ENCODE measurements at regions not wholly inside any gene's neighbourhood (a gene's known extent, or its start where the extent isn't known, plus 50 kb on each side); places are given as distances from the start of the nearest gene placed in this dataset.
"Not testable (repeated sequence)": the region's sequence is repeated elsewhere in the genome, so short reads cannot be mapped to it uniquely, and the experiment has no call there.

DNA sequence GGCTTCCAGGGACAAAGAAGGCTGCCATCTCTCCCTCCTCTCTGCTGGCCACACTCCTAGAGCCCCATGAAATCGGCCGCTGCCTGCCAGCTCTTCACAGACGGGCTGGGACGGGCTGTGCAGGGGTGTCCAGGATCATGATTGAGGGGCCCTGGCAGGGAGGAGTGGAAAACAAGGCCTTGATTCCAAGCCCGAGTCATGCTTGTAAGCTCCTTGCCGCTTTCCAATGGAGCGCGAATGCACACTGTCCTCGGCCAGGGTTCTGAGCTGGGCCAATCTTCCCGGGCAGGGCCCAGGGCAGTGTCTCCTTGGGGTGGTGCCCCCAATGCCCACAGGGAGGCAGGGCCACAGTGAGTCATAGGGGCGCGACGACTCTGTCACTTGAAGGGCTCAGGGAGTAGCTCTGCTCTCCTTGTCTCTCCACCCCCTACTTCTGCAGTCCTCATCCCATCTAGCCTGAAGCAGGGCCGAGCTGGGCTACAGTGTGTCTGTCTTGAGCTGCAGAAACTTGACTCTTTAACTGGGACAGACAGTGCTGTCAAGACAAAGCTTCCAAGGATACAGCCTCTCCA is 186.2 kb upstream of the SVIL start:
- no peak for DNase-seq

GRCh38 chr10:29816801-29817558 is 182.2 kb upstream of the SVIL start:
- DNase-seq, result no peak

- no peak for DNase-seq
These were observed 180.8 kb upstream of the SVIL start for GRCh38 chr10:29815572-29815971.

- peak; percentile 85 for DNase-seq
These were observed 177.1 kb upstream of the SVIL start for GRCh38 chr10:29811751-29812427.

DNA sequence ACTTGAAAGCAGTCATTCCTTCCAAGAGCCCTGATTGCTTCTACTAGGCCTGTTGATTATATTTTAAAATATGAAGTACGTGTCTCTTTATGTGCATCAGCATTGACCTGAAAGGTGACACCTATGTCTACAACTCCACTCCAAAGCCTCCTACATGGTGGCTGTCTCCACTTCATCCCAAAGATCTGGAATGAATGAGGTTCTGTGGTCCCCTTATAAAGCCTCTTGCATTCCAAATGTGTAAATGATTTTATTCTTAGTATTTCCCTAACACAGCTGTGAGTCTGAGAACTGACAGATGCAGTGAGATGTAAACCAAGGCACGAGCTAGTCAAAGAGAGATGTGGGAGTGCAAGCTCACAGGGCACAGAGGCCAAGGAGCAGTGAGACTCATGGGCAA is 176.0 kb upstream of the SVIL start:
- DNase-seq, result no peak

- not testable (repeated sequence) for DNase-seq
These were observed 175.5 kb upstream of the SVIL start for GRCh38 chr10:29810231-29810630.

GRCh38 chr10:29809383-29809782 is 174.6 kb upstream of the SVIL start:
- no peak for DNase-seq

DNA sequence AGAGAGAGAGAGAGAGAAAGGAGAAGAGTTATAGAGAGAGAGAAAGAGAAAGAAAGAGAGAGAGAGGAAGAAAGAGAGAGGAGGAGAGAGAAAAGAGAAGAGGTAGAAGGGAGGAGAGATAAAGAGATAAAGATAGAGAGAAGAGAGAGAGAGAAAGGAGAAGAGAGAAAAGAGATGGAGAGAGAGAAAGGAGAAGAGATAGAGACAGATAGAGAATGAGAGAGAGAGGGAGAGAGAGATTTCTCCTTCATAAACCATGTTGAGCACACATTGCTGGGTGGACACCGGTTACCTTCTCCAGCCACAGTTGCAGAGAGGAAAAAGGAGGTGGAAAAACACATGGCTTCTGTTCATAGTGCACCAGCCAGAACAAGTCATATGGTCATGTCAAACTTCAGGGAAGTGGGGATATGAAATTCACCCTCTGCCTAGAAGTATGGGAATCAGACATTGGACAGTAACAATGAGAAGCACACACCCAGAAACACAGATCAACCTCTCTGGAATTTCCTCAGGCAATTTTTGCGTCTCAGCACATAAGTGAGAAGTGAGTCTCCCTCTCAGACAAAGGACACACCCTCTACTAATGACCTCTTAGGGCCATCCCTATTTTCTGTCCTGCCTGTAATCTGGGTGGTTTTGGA is 172.5 kb upstream of the SVIL start:
- no peak for DNase-seq

DNA sequence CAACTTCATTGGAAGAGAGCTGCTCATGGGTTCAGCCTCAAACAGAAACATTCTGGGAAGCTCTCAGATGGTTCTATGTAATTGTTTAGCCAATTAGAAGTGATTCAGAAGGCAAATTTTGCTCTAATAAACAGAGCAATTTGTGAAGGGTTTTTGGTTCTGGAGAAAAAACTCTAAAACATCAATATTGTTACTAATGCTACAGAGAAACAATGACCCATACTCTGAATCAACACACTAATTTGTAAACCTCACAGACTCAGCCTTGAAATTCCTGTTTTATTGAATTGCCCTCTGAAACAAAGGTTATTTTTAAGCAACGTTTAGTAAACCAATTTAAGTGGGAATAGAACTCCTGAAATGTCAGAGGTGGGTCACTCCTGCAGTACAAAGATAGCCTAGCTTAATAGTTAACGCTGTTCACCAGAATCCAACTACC is 171.6 kb upstream of the SVIL start:
- no peak for DNase-seq

GRCh38 chr10:29805134-29805723 is 170.5 kb upstream of the SVIL start:
- DNase-seq, result no peak

GRCh38 chr10:29804025-29804852 is 169.5 kb upstream of the SVIL start:
- peak; percentile 74 for DNase-seq

- no peak for DNase-seq
These were observed 167.4 kb upstream of the SVIL start for GRCh38 chr10:29802171-29802570.

DNA sequence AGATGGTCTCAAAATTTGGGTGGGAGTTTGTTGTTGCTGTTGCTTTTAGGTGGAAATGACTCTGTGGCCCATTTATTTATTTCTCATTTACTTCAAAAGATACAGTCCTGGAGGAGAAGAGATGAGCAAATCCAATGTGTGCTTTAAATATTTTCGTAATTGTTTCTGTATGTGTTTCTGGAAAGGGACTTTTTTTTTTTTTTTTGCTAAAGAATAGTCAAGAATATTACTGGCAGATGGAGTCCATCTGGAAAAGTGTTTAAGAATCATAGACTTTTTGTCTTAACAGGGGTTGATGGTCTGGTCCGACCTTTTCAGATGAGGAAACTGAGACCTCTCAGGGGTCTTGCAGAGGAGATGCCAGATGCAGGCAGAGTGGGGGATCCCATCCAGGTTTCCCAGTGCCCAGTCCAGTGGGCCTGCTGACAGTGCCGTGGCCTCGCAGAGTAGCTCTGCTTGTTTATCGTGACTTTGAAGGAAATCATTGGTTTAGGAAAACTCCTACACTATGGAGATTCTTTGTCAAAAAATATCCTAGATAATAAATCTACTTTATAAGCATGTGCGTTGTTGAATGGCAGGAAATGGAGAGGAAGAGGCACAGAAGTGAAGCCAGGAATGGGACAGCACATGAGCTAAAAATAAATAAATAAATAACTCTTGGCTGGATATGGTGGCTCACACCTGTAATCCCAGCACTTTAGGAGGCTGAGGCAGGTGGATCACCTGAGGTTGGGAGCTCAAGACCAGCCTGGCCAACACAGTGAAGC is 164.3 kb upstream of the SVIL start:
- no peak for DNase-seq

DNA sequence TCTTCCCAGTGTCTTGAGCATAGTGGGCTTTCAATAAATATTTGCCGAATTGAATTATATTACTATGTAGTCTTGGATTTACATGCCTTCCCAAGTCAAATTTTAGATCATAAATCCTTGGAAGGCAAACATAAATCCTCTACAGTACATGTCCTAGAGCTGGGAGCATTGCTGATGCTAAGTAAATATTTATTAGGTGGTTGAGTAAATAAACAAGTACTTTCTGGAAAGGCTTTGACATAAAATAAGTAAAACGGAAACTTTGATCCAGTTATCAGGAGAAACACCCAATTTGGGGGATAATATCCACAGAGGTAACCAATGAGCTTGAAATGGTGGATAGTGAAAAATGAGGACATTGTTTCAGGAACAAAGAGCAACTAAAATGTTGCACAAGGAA is 162.8 kb upstream of the SVIL start:
- no peak for DNase-seq

- DNase-seq, result no peak
These were observed 161.1 kb upstream of the SVIL start for GRCh38 chr10:29795850-29796249.

- DNase-seq, result no peak
These were observed 160.2 kb upstream of the SVIL start for GRCh38 chr10:29794776-29795611.

DNA sequence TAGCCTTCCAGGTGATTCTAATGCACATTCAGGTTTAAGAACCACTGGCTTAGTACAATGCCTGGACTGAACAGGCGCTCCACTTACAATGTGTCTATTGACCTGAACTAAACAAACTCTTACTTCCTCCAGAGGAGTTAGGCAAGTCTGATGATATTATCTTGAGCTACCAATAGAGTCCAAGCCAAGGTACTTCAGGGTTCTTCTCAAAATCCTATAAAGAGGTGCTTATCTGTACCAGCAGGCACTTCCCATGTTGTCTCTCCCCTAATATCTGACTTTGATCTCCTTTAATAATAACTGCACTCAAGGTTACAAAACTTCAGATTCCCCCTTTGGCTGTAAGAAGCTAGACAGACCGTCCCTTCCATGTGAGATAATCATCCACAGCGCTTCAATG is 157.0 kb upstream of the SVIL start:
- DNase-seq, result no peak

DNA sequence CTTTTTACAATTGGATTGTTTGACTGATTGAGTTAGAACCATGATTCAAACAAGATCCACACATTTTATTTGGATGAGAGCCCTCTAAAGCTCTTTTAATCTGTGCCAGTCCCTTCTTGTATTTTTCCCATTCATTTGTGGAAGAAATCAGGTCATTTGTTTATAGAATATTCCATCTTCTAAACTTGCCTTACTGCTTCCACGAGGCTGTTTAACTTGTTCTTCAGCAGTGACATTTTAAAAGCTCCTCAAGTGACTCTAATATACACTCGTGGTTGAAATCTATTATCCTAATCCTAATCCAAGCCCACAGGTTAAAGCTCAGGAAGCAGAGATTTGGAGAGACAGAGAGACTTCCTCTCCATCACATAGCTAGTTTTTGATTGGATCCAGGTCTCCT is 155.4 kb upstream of the SVIL start:
- no peak for DNase-seq

GRCh38 chr10:29788113-29788512 is 153.3 kb upstream of the SVIL start:
- no peak for DNase-seq

DNA sequence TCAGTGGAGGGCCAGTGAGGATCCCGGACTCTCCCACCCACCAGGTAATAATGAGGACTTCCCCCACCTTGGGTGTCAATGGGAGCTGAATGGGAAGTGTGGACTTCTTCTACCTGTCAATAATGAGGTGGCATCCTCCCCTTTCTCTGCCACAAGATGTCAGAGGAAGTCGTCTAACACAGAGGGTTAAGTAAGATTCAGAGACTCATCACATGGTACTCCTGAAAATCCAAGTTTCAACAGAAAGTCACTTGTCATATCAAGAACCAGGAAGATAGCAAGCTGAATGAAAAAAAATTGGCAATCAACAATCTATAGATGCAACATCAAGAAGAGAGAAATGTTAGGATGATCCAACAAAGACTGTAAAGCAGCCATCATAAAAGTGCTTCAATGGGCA is 150.9 kb upstream of the SVIL start:
- DNase-seq, result no peak
